B cell (primary cell): ENCODE measurements at regions not wholly inside any gene's neighbourhood (a gene's known extent, or its start where the extent isn't known, plus 50 kb on each side); places are given as distances from the start of the nearest gene placed in this dataset.

Source experiments
- ATAC-seq: fragments of 200-7000 bp; cut with Tn5 transposase; one replicate; pipeline ENCODE4 v1.10.0; 2021; ENCODE audit warnings: low read depth, mild to moderate bottlenecking, moderate number of reproducible peaks, moderate library complexity
- CTCF ChIA-PET: fragments of 350-600 bp; sonication (Branson Sonifier 250); formaldehyde crosslinking; loops from one replicate; lab custom pipeline; 2021; ENCODE audit warnings: antibody characterized with exemption, inconsistent platforms; lab: Charles Lee
- POLR2A ChIA-PET: fragments of 350-600 bp; sonication (Branson Sonifier 250); formaldehyde crosslinking; loops from one replicate; lab custom pipeline; 2021; ENCODE audit warnings: antibody characterized with exemption; lab: Charles Lee
- DNase-seq: peaks from one replicate; pipeline ENCODE4 v3.0.0; 2013
- H2AFZ ChIP-seq: 2 replicates; pipeline ENCODE4 v1.6.1; 2012; ENCODE audit warnings: mild to moderate bottlenecking, low read depth, low read length; ENCODE audit not compliant: insufficient read depth, poor library complexity, severe bottlenecking
- H3K27ac ChIP-seq, 2 donors: 1 replicate in 1 of 2; 2 replicates in 1 of 2; pipeline ENCODE4 v1.5.1; 2012 to 2013; ENCODE audit warnings: low read length in 2 of 2, mild to moderate bottlenecking in 2 of 2, moderate library complexity in 1 of 2
- H3K27me3 ChIP-seq, 4 experiments: fragments of 200-600 bp in 1 of 4; sonication (generic) in 1 of 4; replicated peaks in 1 of 4; 1 replicate in 2 of 4; 2 replicates in 2 of 4; pipeline versions ENCODE4 v1.6.1 to v1.7.0; 2013 to 2016; ENCODE audit warnings: low read length in 3 of 4, mild to moderate bottlenecking in 2 of 4, mixed read lengths in 1 of 4, moderate library complexity in 1 of 4; ENCODE audit not compliant: insufficient read depth in 4 of 4, control insufficient read depth in 3 of 4; ENCODE audit errors: control extremely low read depth in 1 of 4
- H3K36me3 ChIP-seq, 2 experiments: replicated peaks in 1 of 2; 1 replicate in 1 of 2; 2 replicates in 1 of 2; pipeline versions ENCODE4 v1.6.1 to v1.7.1; 2013; ENCODE audit warnings: low read length in 1 of 2; ENCODE audit not compliant: insufficient read depth in 2 of 2, control insufficient read depth in 1 of 2; ENCODE audit errors: control extremely low read depth in 1 of 2, extremely low read depth in 1 of 2
- H3K4me1 ChIP-seq, 2 donors: fragments of 200-600 bp in 1 of 2; sonication (generic) in 1 of 2; 1 replicate in 1 of 2; 2 replicates in 1 of 2; pipeline versions ENCODE4 v1.5.1 to v1.6.1; 2013 to 2017; ENCODE audit warnings: low read length in 2 of 2; ENCODE audit not compliant: control insufficient read depth in 2 of 2, insufficient read depth in 2 of 2
- H3K4me2 ChIP-seq: replicated peaks from 2 replicates; pipeline ENCODE3; 2012; ENCODE audit warnings: mild to moderate bottlenecking, low read depth, low read length; ENCODE audit not compliant: poor library complexity, severe bottlenecking
- H3K4me3 ChIP-seq, 5 experiments: fragments of 200-600 bp in 1 of 5; sonication (generic) in 1 of 5; 1 replicate in 3 of 5; 2 replicates in 2 of 5; pipeline versions ENCODE4 v1.5.1 to v1.7.0; 2011 to 2016; ENCODE audit warnings: low read length in 4 of 5, mild to moderate bottlenecking in 4 of 5, low read depth in 2 of 5, control low read depth in 1 of 5, moderate library complexity in 1 of 5; ENCODE audit not compliant: insufficient read depth in 1 of 5; ENCODE audit errors: control extremely low read depth in 1 of 5, extremely low read depth in 1 of 5
- H3K79me2 ChIP-seq: fragments of 200-600 bp; sonication (generic); one replicate; pipeline ENCODE4 v1.6.0; 2016; ENCODE audit warnings: low read length; ENCODE audit not compliant: control insufficient read depth, insufficient read depth
- H3K9ac ChIP-seq: fragments of 200-600 bp; sonication (generic); 2 replicates; pipeline ENCODE4 v1.6.1; 2017; ENCODE audit warnings: mild to moderate bottlenecking, low read length, moderate library complexity
- H3K9me3 ChIP-seq, 3 donors: one replicate each; pipeline versions ENCODE4 v1.6.1 to v1.7.1; 2013; ENCODE audit warnings: low read length in 2 of 3; ENCODE audit not compliant: control insufficient read depth in 2 of 3, insufficient read depth in 1 of 3; ENCODE audit errors: control extremely low read depth in 1 of 3
- H4K20me1 ChIP-seq: 2 replicates; pipeline ENCODE4 v1.6.0; 2012; ENCODE audit warnings: mild to moderate bottlenecking, low read length; ENCODE audit not compliant: insufficient read depth, control insufficient read depth, poor library complexity, severe bottlenecking
- H3K27ac Mint-ChIP-seq: one replicate; pipeline ENCODE4 v1.8.0; 2021; ENCODE audit warnings: mixed read lengths
- H3K27me3 Mint-ChIP-seq: one replicate; pipeline ENCODE4 v1.8.0; 2021; ENCODE audit warnings: mixed read lengths
- H3K4me1 Mint-ChIP-seq: one replicate; pipeline ENCODE4 v1.8.0; 2021; ENCODE audit warnings: mixed read lengths
- H3K4me3 Mint-ChIP-seq: one replicate; pipeline ENCODE4 v1.8.0; 2021; ENCODE audit warnings: mixed read lengths
- H3K9me3 Mint-ChIP-seq: one replicate; pipeline ENCODE4 v1.8.0; 2022; ENCODE audit warnings: mixed read lengths; ENCODE audit not compliant: insufficient read depth
- CTCF ChIP-seq: fragments of 200-600 bp; IDR thresholded peaks from one replicate; pipeline ENCODE4 v1.8.0; 2022; ENCODE audit warnings: antibody characterized with exemption, mild to moderate bottlenecking
- EZH2 ChIP-seq: IDR thresholded peaks from 2 replicates; pipeline ENCODE4 v1.6.1; 2012; ENCODE audit warnings: borderline replicate concordance, low read depth, mild to moderate bottlenecking, moderate library complexity, low read length; ENCODE audit not compliant: insufficient read depth, poor library complexity, severe bottlenecking
- WGBS: methylation state at CpG from one replicate; pipeline ENCODE4 v1.1.5; 2013; ENCODE audit warnings: missing lambda C conversion rate; ENCODE audit not compliant: insufficient coverage; 5-methylcytosine and 5-hydroxymethylcytosine counted together
- intact Hi-C: fragments of 100-400 bp; cut with micrococcal nuclease; formaldehyde crosslinking; loops from one replicate; pipeline ENCODE4 v1.10.0; 2022

- Histone ChIP-seq H4K20me1 (no peaks in the 10 kb centered on the region), H3K4me3 (no peak overlapping the region), H3K4me2 (no peak overlapping the region), H3K27me3 (no peaks in the 10 kb centered on the region), H3K9me3 (no peaks in the 10 kb centered on the region), H3K27ac (no peak overlapping the region), H3K9ac (no peak overlapping the region), H2AFZ (no peak overlapping the region), H3K79me2 (no peaks in the 10 kb centered on the region), H3K4me1 (no peaks in the 10 kb centered on the region), H3K36me3 (no peaks in the 10 kb centered on the region)
- no peaks in the 10 kb centered on the region for H3K9me3 Mint-ChIP-seq
- intact Hi-C loops: no loop called here
- CTCF ChIA-PET: no interaction called here
- WGBS: 100% methylated on average over 2 of the region's 3 CpGs
- DNase-seq (no peak), ATAC-seq (no peak)
- POLR2A ChIA-PET: no interaction called here
- H3K4me3 Mint-ChIP-seq: no peak overlapping the region
- H3K4me1 Mint-ChIP-seq: no peaks in the 10 kb centered on the region
- no peaks in the 10 kb centered on the region for H3K27me3 Mint-ChIP-seq
- no peak overlapping the region for H3K27ac Mint-ChIP-seq
- no peak for TF ChIP-seq CTCF
- TF ChIP-seq EZH2: no peak
Observed at GRCh38 chr2:40540026-40540425, 88.1 kb upstream of the SLC8A1 start.

GRCh38 chr2:40543381-40543780 is 91.5 kb upstream of the SLC8A1 start:
- POLR2A ChIA-PET: no interaction called here
- intact Hi-C loops: no loop called here
- H2AFZ ChIP-seq: no peak overlapping the region
- no peaks in the 10 kb centered on the region for H3K27me3 ChIP-seq
- H3K36me3 ChIP-seq: no peaks in the 10 kb centered on the region
- DNase-seq: no peak
- no peaks in the 10 kb centered on the region for H4K20me1 ChIP-seq
- no peaks in the 10 kb centered on the region for H3K4me1 Mint-ChIP-seq
- H3K4me3 Mint-ChIP-seq: no peak overlapping the region
- ATAC-seq: no peak
- TF ChIP-seq EZH2 (no peak), CTCF (no peak)
- no peaks in the 10 kb centered on the region for H3K27me3 Mint-ChIP-seq
- no peak overlapping the region for H3K4me3 ChIP-seq
- no peaks in the 10 kb centered on the region for H3K79me2 ChIP-seq
- CTCF ChIA-PET: no interaction called here
- H3K4me1 ChIP-seq: no peaks in the 10 kb centered on the region
- WGBS: no CpG with 5 or more reads among the region's 2 CpGs
- no peak overlapping the region for H3K4me2 ChIP-seq
- no peak overlapping the region for H3K27ac Mint-ChIP-seq
- no peak overlapping the region for H3K9ac ChIP-seq
- no peaks in the 10 kb centered on the region for H3K9me3 Mint-ChIP-seq
- no peaks in the 10 kb centered on the region for H3K9me3 ChIP-seq
- no peak overlapping the region for H3K27ac ChIP-seq
